ENCODE measurements at regions not wholly inside any gene's neighbourhood (a gene's known extent, or its start where the extent isn't known, plus 50 kb on each side); places are given as distances from the start of the nearest gene placed in this dataset.

DNA sequence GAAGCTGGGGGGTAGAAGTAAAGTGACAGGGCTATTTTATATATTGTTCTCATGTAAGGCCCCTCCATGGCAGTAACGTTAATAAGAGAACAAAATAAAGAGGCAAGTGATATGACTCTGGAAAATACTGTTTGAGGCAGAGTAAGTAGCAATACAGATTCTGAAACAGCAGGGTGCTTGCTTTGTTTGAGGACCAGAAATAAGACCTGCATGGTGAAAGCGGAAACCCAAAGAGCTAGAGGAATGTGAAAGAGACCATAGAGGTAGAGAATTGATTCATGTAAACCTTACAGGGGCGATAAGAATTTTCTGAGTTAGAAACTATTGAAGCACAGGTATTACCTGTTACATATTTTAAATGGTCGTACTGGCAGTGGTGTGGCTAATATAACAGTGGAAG, 1517.1 kb downstream of the SI start:
- no peaks in the 10 kb centered on the region for H3K4me1 ChIP-seq (replicated peaks in 1 of 2; ENCODE audit: control insufficient read depth in 2 of 2, insufficient read depth in 2 of 2, low read length in 2 of 2)
- CTCF ChIA-PET (ENCODE audit: low intra/inter-chr PET ratio): no interaction called here
- POLR2A ChIA-PET: no interaction called here
- H2AFZ ChIP-seq (ENCODE audit: low read depth, low read length): no peak overlapping the region
- no peaks in the 10 kb centered on the region for H3K27me3 ChIP-seq (ENCODE audit: control insufficient read depth in 2 of 2, insufficient read depth in 2 of 2, low read length in 2 of 2)
- WGBS (ENCODE audit: insufficient coverage, low coverage, missing lambda C conversion rate): 11% methylated on average over 4 of the region's 4 CpGs
- no peak overlapping the region for H3K27ac ChIP-seq (ENCODE audit: extremely low read depth, low read depth, low read length)
- H3K4me3 ChIP-seq: no peak overlapping the region
- intact Hi-C loops (cut with micrococcal nuclease): no loop called here
- no peak overlapping the region for H3K9ac ChIP-seq (ENCODE audit: insufficient read depth in 1 of 2, low read depth in 2 of 2, low read length in 2 of 2)
- H3K79me2 ChIP-seq (ENCODE audit: control insufficient read depth, insufficient read depth, low read length): peaks cover 17% of the 10 kb centered on the region; the same call in 2 of the 3 replicates
- DNase-seq (ENCODE audit: extremely low read depth in 1 of 4, low spot score in 3 of 4): no peak
- no peak overlapping the region for H3K4me2 ChIP-seq (ENCODE audit: insufficient read depth, low read length)
- peak; percentile 70 for ATAC-seq
- no TSS peak for BruUV-seq (replicated peaks)
- H3K9me3 ChIP-seq (replicated peaks; ENCODE audit: control insufficient read depth, insufficient read depth, low read depth, low read length): no peaks in the 10 kb centered on the region
- no peaks in the 10 kb centered on the region; the same call in 2 of the 3 replicates for H3K36me3 ChIP-seq (ENCODE audit: control insufficient read depth, insufficient read depth, low read length)
- in situ Hi-C loops (cut with MboI): no loop called here
- H3K9me1 ChIP-seq (ENCODE audit: control insufficient read depth, insufficient read depth, low read length): no peaks in the 10 kb centered on the region
- no peak for FAIRE-seq
- H4K20me1 ChIP-seq (replicated peaks; ENCODE audit: control insufficient read depth, insufficient read depth, low read length): no peaks in the 10 kb centered on the region
- TF ChIP-seq ESRRA (IDR thresholded peaks at IDR 0.05; ENCODE audit: borderline replicate concordance, low read depth) (no peak), ZNF444 (CRISPR knock-in tag; IDR thresholded peaks at IDR 0.05) (no peak), RNF2 (IDR thresholded peaks at IDR 0.05) (no peak), NR1H2 (CRISPR knock-in tag; IDR thresholded peaks at IDR 0.05) (no peak), HLTF (IDR thresholded peaks at IDR 0.05) (no peak), ELF1 (tag; IDR thresholded peaks at IDR 0.05) (no peak), ELF4 (CRISPR knock-in tag; IDR thresholded peaks at IDR 0.05) (no peak), RAD21 (CRISPR knock-in tag; conservative IDR thresholded peaks at IDR 0.05 in 1 of 2, IDR thresholded peaks at IDR 0.05 in 1 of 2) (no peak), ZNF311 (CRISPR knock-in tag; IDR thresholded peaks at IDR 0.05) (no peak), HSF4 (CRISPR knock-in tag; IDR thresholded peaks at IDR 0.05; ENCODE audit: borderline replicate concordance) (no peak), ZKSCAN1 (IDR thresholded peaks at IDR 0.05; ENCODE audit: low read depth, low read length) (no peak), NCOR1 (IDR thresholded peaks at IDR 0.05) (no peak)
- TF ChIP-seq, protein P1, sequence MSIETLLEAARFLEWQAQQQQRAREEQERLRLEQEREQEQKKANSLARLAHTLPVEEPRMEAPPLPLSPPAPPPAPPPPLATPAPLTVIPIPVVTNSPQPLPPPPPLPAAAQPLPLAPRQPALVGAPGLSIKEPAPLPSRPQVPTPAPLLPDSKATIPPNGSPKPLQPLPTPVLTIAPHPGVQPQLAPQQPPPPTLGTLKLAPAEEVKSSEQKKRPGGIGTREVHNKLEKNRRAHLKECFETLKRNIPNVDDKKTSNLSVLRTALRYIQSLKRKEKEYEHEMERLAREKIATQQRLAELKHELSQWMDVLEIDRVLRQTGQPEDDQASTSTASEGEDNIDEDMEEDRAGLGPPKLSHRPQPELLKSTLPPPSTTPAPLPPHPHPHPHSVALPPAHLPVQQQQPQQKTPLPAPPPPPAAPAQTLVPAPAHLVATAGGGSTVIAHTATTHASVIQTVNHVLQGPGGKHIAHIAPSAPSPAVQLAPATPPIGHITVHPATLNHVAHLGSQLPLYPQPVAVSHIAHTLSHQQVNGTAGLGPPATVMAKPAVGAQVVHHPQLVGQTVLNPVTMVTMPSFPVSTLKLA (conservative IDR thresholded peaks at IDR 0.05): no peak
- TF ChIP-seq, protein P2, sequence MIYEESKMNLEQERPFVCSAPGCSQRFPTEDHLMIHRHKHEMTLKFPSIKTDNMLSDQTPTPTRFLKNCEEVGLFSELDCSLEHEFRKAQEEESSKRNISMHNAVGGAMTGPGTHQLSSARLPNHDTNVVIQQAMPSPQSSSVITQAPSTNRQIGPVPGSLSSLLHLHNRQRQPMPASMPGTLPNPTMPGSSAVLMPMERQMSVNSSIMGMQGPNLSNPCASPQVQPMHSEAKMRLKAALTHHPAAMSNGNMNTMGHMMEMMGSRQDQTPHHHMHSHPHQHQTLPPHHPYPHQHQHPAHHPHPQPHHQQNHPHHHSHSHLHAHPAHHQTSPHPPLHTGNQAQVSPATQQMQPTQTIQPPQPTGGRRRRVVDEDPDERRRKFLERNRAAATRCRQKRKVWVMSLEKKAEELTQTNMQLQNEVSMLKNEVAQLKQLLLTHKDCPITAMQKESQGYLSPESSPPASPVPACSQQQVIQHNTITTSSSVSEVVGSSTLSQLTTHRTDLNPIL (CRISPR knock-in tag; IDR thresholded peaks at IDR 0.05): no peak
- TF ChIP-seq, protein P3, sequence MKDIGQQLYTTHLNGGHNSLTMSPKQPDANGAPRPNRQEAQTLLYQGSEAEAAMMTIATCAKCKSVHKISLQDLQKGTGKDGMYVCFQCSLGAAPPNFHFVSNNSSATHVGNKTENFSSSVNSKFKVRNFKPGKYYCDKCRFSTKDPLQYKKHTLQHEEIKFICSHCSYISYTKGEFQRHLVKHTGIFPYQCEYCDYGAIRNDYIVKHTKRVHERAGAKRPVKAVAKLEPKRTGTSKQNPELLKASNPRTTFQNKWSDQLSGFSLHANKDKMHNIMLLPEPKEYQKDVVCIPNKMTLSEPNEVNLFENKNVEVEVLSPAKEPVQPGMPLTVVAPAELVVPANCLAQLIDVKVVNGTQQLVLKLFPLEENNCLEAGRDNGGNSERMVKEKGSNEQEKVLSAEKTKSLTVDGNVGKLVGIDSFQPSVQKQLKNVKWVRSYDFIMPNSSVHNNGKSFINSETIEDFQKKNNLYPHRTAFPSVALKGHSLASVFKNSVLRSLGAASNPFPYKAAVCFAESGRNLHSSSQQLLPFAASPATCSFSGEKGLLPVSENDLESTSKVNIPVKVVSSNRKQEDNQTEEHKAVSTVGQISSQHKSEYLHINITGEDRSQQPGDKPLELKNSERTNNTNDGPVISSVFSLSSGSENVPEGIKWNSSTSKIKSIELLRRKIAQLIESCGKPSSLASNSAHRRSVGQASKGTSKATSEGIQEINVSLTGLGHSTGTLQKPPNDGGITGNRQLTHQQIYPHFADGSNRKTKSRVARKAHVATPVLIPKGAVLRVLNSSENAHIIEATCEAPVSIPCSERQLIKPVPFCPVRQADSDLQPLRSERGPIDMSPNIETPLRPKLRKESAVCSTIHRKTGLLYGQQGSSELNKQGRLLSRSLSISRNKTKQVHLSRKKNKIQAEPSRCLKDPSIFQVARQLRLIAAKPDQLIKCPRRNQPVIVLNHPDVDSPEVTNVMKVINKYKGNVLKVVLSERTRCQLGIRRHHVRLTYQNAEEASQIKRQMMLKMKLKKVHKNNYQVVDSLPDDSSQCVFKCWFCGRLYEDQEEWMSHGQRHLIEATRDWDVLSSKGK (CRISPR knock-in tag; IDR thresholded peaks at IDR 0.05): no peak
- TF ChIP-seq, protein P4, sequence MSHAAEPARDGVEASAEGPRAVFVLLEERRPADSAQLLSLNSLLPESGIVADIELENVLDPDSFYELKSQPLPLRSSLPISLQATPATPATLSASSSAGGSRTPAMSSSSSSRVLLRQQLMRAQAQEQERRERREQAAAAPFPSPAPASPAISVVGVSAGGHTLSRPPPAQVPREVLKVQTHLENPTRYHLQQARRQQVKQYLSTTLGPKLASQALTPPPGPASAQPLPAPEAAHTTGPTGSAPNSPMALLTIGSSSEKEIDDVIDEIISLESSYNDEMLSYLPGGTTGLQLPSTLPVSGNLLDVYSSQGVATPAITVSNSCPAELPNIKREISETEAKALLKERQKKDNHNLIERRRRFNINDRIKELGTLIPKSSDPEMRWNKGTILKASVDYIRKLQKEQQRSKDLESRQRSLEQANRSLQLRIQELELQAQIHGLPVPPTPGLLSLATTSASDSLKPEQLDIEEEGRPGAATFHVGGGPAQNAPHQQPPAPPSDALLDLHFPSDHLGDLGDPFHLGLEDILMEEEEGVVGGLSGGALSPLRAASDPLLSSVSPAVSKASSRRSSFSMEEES (CRISPR knock-in tag; IDR thresholded peaks at IDR 0.05): no peak
